H1 (cell line): ENCODE measurements at regions not wholly inside any gene's neighbourhood (a gene's known extent, or its start where the extent isn't known, plus 50 kb on each side); places are given as distances from the start of the nearest gene placed in this dataset.
"Not testable (repeated sequence)": the region's sequence is repeated elsewhere in the genome, so short reads cannot be mapped to it uniquely, and the experiment has no call there.

Experiments used
- CTCF ChIA-PET: fragments of 300-600 bp; sonication (Branson Sonifier 250); formaldehyde crosslinking; loops from one replicate; lab custom pipeline; 2021; ENCODE audit not compliant: partially characterized antibody; lab: Charles Lee
- POLR2A ChIA-PET: fragments of 300-600 bp; sonication (Branson Sonifier 250); formaldehyde crosslinking; loops from one replicate; lab custom pipeline; 2021; ENCODE audit warnings: inconsistent platforms; ENCODE audit not compliant: partially characterized antibody; lab: Charles Lee
- DNase-seq, 2 experiments: peaks; one replicate each; pipeline versions ENCODE4 v3.0.0 to v3.0.0-alpha.2; 2010 to 2022; ENCODE audit warnings: low spot score in 2 of 2, low read depth in 1 of 2, mixed read lengths in 1 of 2
- FAIRE-seq: peaks from 2 replicates; lab custom pipeline; 2011; peaks lifted over from hg19 to GRCh38; lab: Jason Lieb, UNC
- H2AFZ ChIP-seq: 2 replicates; pipeline ENCODE4 v1.8.1; 2012; ENCODE audit warnings: low read length, inconsistent platforms
- H2AK5ac ChIP-seq: 2 replicates; pipeline ENCODE4 v1.6.1; 2013; ENCODE audit warnings: low read depth, low read length
- H2BK120ac ChIP-seq: replicated peaks from 2 replicates; pipeline ENCODE3; 2013; ENCODE audit warnings: low read depth, low read length, inconsistent platforms
- H2BK12ac ChIP-seq: 2 replicates; pipeline ENCODE4 v1.6.1; 2013; ENCODE audit warnings: low read depth, low read length
- H2BK15ac ChIP-seq: 2 replicates; pipeline ENCODE4 v1.6.1; 2013; ENCODE audit warnings: low read length
- H2BK20ac ChIP-seq: 2 replicates; pipeline ENCODE4 v1.6.1; 2013; ENCODE audit warnings: low read length
- H2BK5ac ChIP-seq: 2 replicates; pipeline ENCODE4 v1.6.1; 2013; ENCODE audit warnings: low read depth, low read length
- H3K14ac ChIP-seq: 2 replicates; pipeline ENCODE4 v1.6.1; 2013; ENCODE audit warnings: inconsistent platforms; ENCODE audit not compliant: insufficient read length
- H3K18ac ChIP-seq: 2 replicates; pipeline ENCODE4 v1.6.1; 2013; ENCODE audit warnings: low read length; ENCODE audit errors: extremely low read depth
- H3K23ac ChIP-seq: 2 replicates; pipeline ENCODE4 v1.6.1; 2013; ENCODE audit warnings: inconsistent platforms; ENCODE audit not compliant: insufficient read length
- H3K23me2 ChIP-seq: 2 replicates; pipeline ENCODE4 v1.6.1; 2013; ENCODE audit warnings: low read depth, low read length
- H3K27ac ChIP-seq: 2 replicates; pipeline ENCODE4 v1.6.1; 2011; ENCODE audit warnings: low read depth, low read length, inconsistent platforms
- H3K27me3 ChIP-seq, 4 experiments: replicated peaks in 1 of 4; 1 replicate in 1 of 4; 2 replicates in 3 of 4; pipeline versions ENCODE4 v1.6.1 to v1.8.1; 2011 to 2013; ENCODE audit warnings: low read length in 3 of 4, mild to moderate bottlenecking in 3 of 4, inconsistent platforms in 2 of 4, mixed read lengths in 2 of 4, moderate library complexity in 1 of 4; ENCODE audit not compliant: control insufficient read depth in 3 of 4, insufficient read depth in 3 of 4; ENCODE audit errors: extremely low read depth in 1 of 4
- H3K36me3 ChIP-seq, 4 experiments: 2 replicates each; pipeline versions ENCODE4 v1.6.1 to v1.8.1; 2011 to 2013; ENCODE audit warnings: mild to moderate bottlenecking in 4 of 4, low read length in 3 of 4, moderate library complexity in 2 of 4, control low read depth in 1 of 4, inconsistent platforms in 1 of 4; ENCODE audit not compliant: insufficient read depth in 4 of 4, control insufficient read depth in 2 of 4
- H3K4ac ChIP-seq: replicated peaks from 2 replicates; pipeline ENCODE3; 2013; ENCODE audit warnings: low read length, low read depth, mixed read lengths, inconsistent platforms; ENCODE audit not compliant: insufficient read length
- H3K4me1 ChIP-seq, 4 experiments: replicated peaks in 1 of 4; 1 replicate in 1 of 4; 2 replicates in 3 of 4; pipeline versions ENCODE4 v1.6.1 to v1.8.1; 2011 to 2013; ENCODE audit warnings: low read length in 3 of 4, inconsistent platforms in 2 of 4, mixed read lengths in 1 of 4; ENCODE audit not compliant: insufficient read depth in 4 of 4, control insufficient read depth in 3 of 4
- H3K4me2 ChIP-seq, 2 experiments: 2 replicates each; pipeline versions ENCODE4 v1.6.1 to v1.8.1; 2011 to 2013; ENCODE audit warnings: low read depth in 2 of 2, low read length in 2 of 2, control low read depth in 1 of 2, inconsistent platforms in 1 of 2, mild to moderate bottlenecking in 1 of 2; ENCODE audit not compliant: insufficient read depth in 1 of 2
- H3K4me3 ChIP-seq, 4 experiments: fragments of 200-600, 300-600 bp in 1 of 4; sonication (generic), shearing (Covaris generic), sonication (Bioruptor Twin) in 1 of 4; 2 replicates each; pipeline versions ENCODE4 v1.5.1 to v1.8.1; 2011 to 2016; ENCODE audit warnings: low read length in 4 of 4, low read depth in 3 of 4, control low read depth in 2 of 4, inconsistent platforms in 2 of 4, mild to moderate bottlenecking in 2 of 4, mixed read lengths in 1 of 4, moderate library complexity in 1 of 4; ENCODE audit not compliant: insufficient read depth in 2 of 4; ENCODE audit errors: extremely low read depth in 1 of 4
- H3K56ac ChIP-seq: replicated peaks from 2 replicates; pipeline ENCODE3; 2013; ENCODE audit warnings: low read depth, mild to moderate bottlenecking, mixed read lengths, low read length, inconsistent platforms; ENCODE audit not compliant: insufficient read length
- H3K79me1 ChIP-seq: 2 replicates; pipeline ENCODE4 v1.6.1; 2013; ENCODE audit warnings: low read depth, low read length, control low read depth
- H3K79me2 ChIP-seq, 2 experiments: 2 replicates each; pipeline versions ENCODE4 v1.6.1 to v1.8.1; 2012 to 2013; ENCODE audit warnings: low read length in 2 of 2, mild to moderate bottlenecking in 2 of 2, inconsistent platforms in 1 of 2; ENCODE audit not compliant: insufficient read depth in 2 of 2, control insufficient read depth in 1 of 2
- H3K9ac ChIP-seq, 4 experiments: replicated peaks in 1 of 4; 1 replicate in 1 of 4; 2 replicates in 3 of 4; pipeline versions ENCODE4 v1.6.1 to v1.8.1; 2011 to 2013; ENCODE audit warnings: low read depth in 3 of 4, low read length in 3 of 4, control low read depth in 2 of 4, mild to moderate bottlenecking in 2 of 4, moderate library complexity in 2 of 4, inconsistent platforms in 1 of 4; ENCODE audit errors: extremely low read depth in 1 of 4
- H3K9me3 ChIP-seq, 2 experiments: 2 replicates each; pipeline versions ENCODE4 v1.6.1 to v1.8.1; 2012 to 2013; ENCODE audit warnings: mild to moderate bottlenecking in 2 of 2, moderate library complexity in 2 of 2, control low read depth in 1 of 2, inconsistent platforms in 1 of 2, low read depth in 1 of 2, low read length in 1 of 2, mixed read lengths in 1 of 2; ENCODE audit not compliant: insufficient read depth in 2 of 2
- H4K20me1 ChIP-seq, 2 experiments: replicated peaks in 1 of 2; 2 replicates each; pipeline versions ENCODE3 to v1.8.1; 2011 to 2013; ENCODE audit warnings: inconsistent platforms in 2 of 2, low read length in 2 of 2, mild to moderate bottlenecking in 1 of 2; ENCODE audit not compliant: insufficient read depth in 2 of 2, control insufficient read depth in 1 of 2
- H4K5ac ChIP-seq: 2 replicates; pipeline ENCODE4 v1.6.1; 2013; ENCODE audit warnings: low read length, low read depth, mixed read lengths, inconsistent platforms; ENCODE audit not compliant: insufficient read length
- H4K8ac ChIP-seq: 2 replicates; pipeline ENCODE4 v1.8.0; 2013; ENCODE audit warnings: mild to moderate bottlenecking, moderate library complexity, low read length, inconsistent platforms; ENCODE audit not compliant: insufficient read depth; ENCODE audit errors: extremely low read depth
- H4K91ac ChIP-seq: replicated peaks from 2 replicates; pipeline ENCODE3; 2013; ENCODE audit warnings: low read length, mixed read lengths, inconsistent platforms; ENCODE audit not compliant: insufficient read length
- CTBP2 ChIP-seq: IDR thresholded peaks from 2 replicates; pipeline ENCODE4 v1.7.0; 2011; ENCODE audit warnings: borderline replicate concordance, mild to moderate bottlenecking, moderate library complexity, mixed read lengths, low read length; ENCODE audit not compliant: insufficient read depth, insufficient read length
- KDM5A ChIP-seq: fragments of 200-600 bp; IDR thresholded peaks from 2 replicates; pipeline ENCODE4 v1.7.1; 2012; ENCODE audit warnings: mild to moderate bottlenecking, low read length, inconsistent platforms, mixed read lengths
- NRF1 ChIP-seq: IDR thresholded peaks from 2 replicates; pipeline ENCODE4 v1.6.1; 2011; ENCODE audit warnings: mild to moderate bottlenecking, low read depth, low read length, improper control_type of control experiment
- WGBS, 2 experiments: shearing (Covaris generic) in 1 of 2; methylation state at CpG; one replicate each; pipeline versions ENCODE4 v1.1.6 to v1.1.7; 2013 to 2015; ENCODE audit warnings: low lambda C conversion rate in 2 of 2, mixed read lengths in 2 of 2, inconsistent platforms in 1 of 2, low coverage in 1 of 2, missing lambda C conversion rate in 1 of 2; ENCODE audit not compliant: insufficient replicate concordance in 2 of 2, insufficient coverage in 1 of 2, insufficient read length in 1 of 2; ENCODE audit errors: extremely low coverage in 1 of 2, missing lambda C conversion rate in 1 of 2; 5-methylcytosine and 5-hydroxymethylcytosine counted together

DNA sequence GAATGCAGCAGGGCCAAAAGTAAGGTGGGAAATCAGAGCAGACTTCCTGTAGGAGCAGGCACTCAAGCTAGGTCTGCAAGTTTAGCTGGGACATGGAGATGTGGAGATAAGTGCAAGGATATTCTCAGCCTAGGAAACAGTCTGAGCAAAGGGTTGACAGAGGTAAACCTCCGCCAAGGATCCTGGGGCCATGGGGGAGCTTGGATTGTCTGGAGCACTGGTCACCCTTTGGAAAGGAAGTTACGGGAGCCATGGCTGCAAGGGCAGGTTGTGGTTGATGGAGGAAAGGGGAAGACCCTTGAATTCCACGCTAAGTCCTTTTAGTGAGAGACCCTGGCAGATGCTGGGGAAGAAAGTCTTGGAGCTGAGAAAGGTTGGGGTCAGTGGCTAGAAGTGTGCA lies 150.9 kb downstream of the PTPRU start (continued):
- TF ChIP-seq CTBP2: no peak
- TF ChIP-seq NRF1: no peak
- TF ChIP-seq KDM5A: no peak

DNA sequence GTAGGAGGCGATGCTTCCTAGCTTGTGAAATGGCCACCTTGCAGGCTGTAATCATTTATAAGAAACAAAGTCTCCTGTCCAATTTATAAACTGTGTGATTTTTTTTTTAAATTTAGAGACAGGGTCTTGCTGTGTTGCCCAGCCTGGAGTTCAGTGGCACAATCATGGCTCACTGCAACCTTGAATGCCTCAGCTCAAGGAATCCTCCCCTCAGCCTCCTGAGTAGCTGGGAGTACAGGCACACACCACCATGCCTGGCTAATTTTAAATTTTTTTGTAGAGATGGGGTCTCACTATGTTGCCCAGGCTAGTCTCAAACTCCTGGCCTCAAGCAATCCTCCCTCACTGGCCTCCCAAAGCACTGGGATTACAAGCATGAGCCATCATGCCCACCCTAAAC lies 150.1 kb downstream of the PTPRU start:
- H3K27me3 ChIP-seq, H3K79me1 ChIP-seq, H3K23me2 ChIP-seq, H3K4ac ChIP-seq, H4K8ac ChIP-seq, FAIRE-seq, H3K27ac ChIP-seq, H2BK5ac ChIP-seq, H2BK15ac ChIP-seq, H4K20me1 ChIP-seq, H3K36me3 ChIP-seq, H2BK120ac ChIP-seq, DNase-seq, H2BK12ac ChIP-seq, H3K9ac ChIP-seq, H4K5ac ChIP-seq, H3K9me3 ChIP-seq, H3K79me2 ChIP-seq, H3K4me2 ChIP-seq, H3K14ac ChIP-seq, H3K18ac ChIP-seq, H3K4me1 ChIP-seq, H2BK20ac ChIP-seq, H2AFZ ChIP-seq, H3K4me3 ChIP-seq, H4K91ac ChIP-seq, H3K23ac ChIP-seq, H3K56ac ChIP-seq, H2AK5ac ChIP-seq: not testable (repeated sequence)
- 29% methylated on average over 1 of the region's 1 CpG; no CpG with 5 or more reads in 1 of the 2 experiments for WGBS, 2 experiments
- ChIA-PET CTCF (interaction anchor here (1.0 to 3.2 kb wide), 8 partner anchors 10 to 720 kb away, joined by 3 to 18 read pairs (median 3); partner anchors contain the start of gene PTPRU), POLR2A (interaction anchor here (0.6 kb wide), 1 partner anchor 13 kb away, joined by 3 read pairs; no protein-coding TSS in a partner anchor)
